ENCODE measurements at regions not wholly inside any gene's neighbourhood (a gene's known extent, or its start where the extent isn't known, plus 50 kb on each side); places are given as distances from the start of the nearest gene placed in this dataset.

GRCh38 chr11:23006730-23007129 is 146.5 kb upstream of the CCDC179 start:
- no peaks in the 10 kb centered on the region for H3K79me2 ChIP-seq (ENCODE audit: low read length)
- no peaks in the 10 kb centered on the region for H3F3A ChIP-seq (ENCODE audit: insufficient read depth, low read length)
- no peaks in the 10 kb centered on the region for H3K9me3 ChIP-seq (replicated peaks; ENCODE audit: insufficient read depth, low read length)
- no peaks in the 10 kb centered on the region for H3K27me3 ChIP-seq (replicated peaks; ENCODE audit: insufficient read depth, low read length)
- no peak overlapping the region for H2AFZ ChIP-seq (ENCODE audit: low read length)
- no peak for DNase-seq
- no peak overlapping the region for H3K4me3 ChIP-seq (ENCODE audit: low read length)
- no peaks in the 10 kb centered on the region for H3K4me1 ChIP-seq (ENCODE audit: low read length)
- TF ChIP-seq CTCF (IDR thresholded peaks at IDR 0.05; ENCODE audit: low read length), result no peak
- TF ChIP-seq EZH2phosphoT487 (IDR thresholded peaks at IDR 0.05; ENCODE audit: low read length), result no peak
- no peak for TF ChIP-seq EZH2 (optimal IDR thresholded peaks at IDR 0.05; ENCODE audit: low read depth, low read length)
- no peaks in the 10 kb centered on the region for H3K9me2 ChIP-seq (replicated peaks; ENCODE audit: insufficient read depth, low read length)
- H4K20me1 ChIP-seq (ENCODE audit: insufficient read depth, low read length), result no peaks in the 10 kb centered on the region
- no peak overlapping the region for H3K9ac ChIP-seq (ENCODE audit: low read length)
- H3K4me2 ChIP-seq (ENCODE audit: low read depth, low read length), result no peak overlapping the region
- no peak overlapping the region for H3K27ac ChIP-seq (ENCODE audit: low read length)
- H3K36me3 ChIP-seq (replicated peaks; ENCODE audit: insufficient read depth, low read length), result no peaks in the 10 kb centered on the region

DNA sequence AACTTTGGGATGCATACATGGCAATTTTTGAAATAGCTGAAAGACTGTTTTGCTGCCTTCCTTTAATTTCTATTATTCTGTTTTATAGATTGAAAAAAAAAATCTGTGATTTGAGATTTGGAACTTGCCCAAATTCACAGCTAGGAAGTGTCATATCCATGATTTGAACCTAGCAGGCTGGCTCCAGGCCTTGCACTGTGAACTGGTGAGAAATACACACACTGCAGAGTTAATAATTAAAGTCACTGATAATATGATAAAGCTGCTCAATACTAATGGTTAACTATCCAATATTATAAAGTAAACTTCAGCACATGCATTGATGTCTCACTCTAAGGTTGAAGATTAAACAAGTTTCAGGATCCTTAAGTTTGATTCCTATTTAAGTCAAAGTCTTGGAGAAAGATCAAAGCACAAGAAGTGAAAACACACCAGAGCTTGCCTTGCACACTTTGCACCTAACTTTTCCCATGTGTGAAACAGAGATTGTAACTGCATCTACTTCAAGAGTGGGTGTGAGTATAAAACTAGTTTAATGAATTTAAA is 150.6 kb upstream of the CCDC179 start:
- Histone ChIP-seq H3K9me3 (replicated peaks; ENCODE audit: insufficient read depth, low read length) (no peaks in the 10 kb centered on the region), H3K36me3 (replicated peaks; ENCODE audit: insufficient read depth, low read length) (no peaks in the 10 kb centered on the region), H2AFZ (ENCODE audit: low read length) (no peak overlapping the region), H3K79me2 (ENCODE audit: low read length) (no peaks in the 10 kb centered on the region), H3K4me3 (ENCODE audit: low read length) (no peak overlapping the region), H4K20me1 (ENCODE audit: insufficient read depth, low read length) (no peaks in the 10 kb centered on the region), H3K9me2 (replicated peaks; ENCODE audit: insufficient read depth, low read length) (no peaks in the 10 kb centered on the region), H3K4me2 (ENCODE audit: low read depth, low read length) (no peak overlapping the region), H3K4me1 (ENCODE audit: low read length) (no peaks in the 10 kb centered on the region), H3K27ac (ENCODE audit: low read length) (no peak overlapping the region), H3F3A (ENCODE audit: insufficient read depth, low read length) (no peaks in the 10 kb centered on the region), H3K27me3 (replicated peaks; ENCODE audit: insufficient read depth, low read length) (no peaks in the 10 kb centered on the region), H3K9ac (ENCODE audit: low read length) (no peak overlapping the region)
- TF ChIP-seq CTCF (IDR thresholded peaks at IDR 0.05; ENCODE audit: low read length) (no peak), EZH2phosphoT487 (IDR thresholded peaks at IDR 0.05; ENCODE audit: low read length) (no peak), EZH2 (optimal IDR thresholded peaks at IDR 0.05; ENCODE audit: low read depth, low read length) (no peak)
- DNase-seq, result no peak

- no peaks in the 10 kb centered on the region for H3K4me1 ChIP-seq (ENCODE audit: low read length)
- no peak overlapping the region for H3K4me3 ChIP-seq (ENCODE audit: low read length)
- no peaks in the 10 kb centered on the region for H3K27me3 ChIP-seq (replicated peaks; ENCODE audit: insufficient read depth, low read length)
- no peak overlapping the region for H3K4me2 ChIP-seq (ENCODE audit: low read depth, low read length)
- H3K27ac ChIP-seq (ENCODE audit: low read length), result no peak overlapping the region
- H3K9ac ChIP-seq (ENCODE audit: low read length), result no peak overlapping the region
- DNase-seq, result no peak
- H4K20me1 ChIP-seq (ENCODE audit: insufficient read depth, low read length), result no peaks in the 10 kb centered on the region
- no peaks in the 10 kb centered on the region for H3K79me2 ChIP-seq (ENCODE audit: low read length)
- no peaks in the 10 kb centered on the region for H3K36me3 ChIP-seq (replicated peaks; ENCODE audit: insufficient read depth, low read length)
- H3K9me3 ChIP-seq (replicated peaks; ENCODE audit: insufficient read depth, low read length), result no peaks in the 10 kb centered on the region
- H3K9me2 ChIP-seq (replicated peaks; ENCODE audit: insufficient read depth, low read length), result no peaks in the 10 kb centered on the region
- no peaks in the 10 kb centered on the region for H3F3A ChIP-seq (ENCODE audit: insufficient read depth, low read length)
- no peak overlapping the region for H2AFZ ChIP-seq (ENCODE audit: low read length)
- TF ChIP-seq CTCF (IDR thresholded peaks at IDR 0.05; ENCODE audit: low read length) (no peak), EZH2phosphoT487 (IDR thresholded peaks at IDR 0.05; ENCODE audit: low read length) (no peak), EZH2 (optimal IDR thresholded peaks at IDR 0.05; ENCODE audit: low read depth, low read length) (no peak)
These were observed 152.7 kb upstream of the CCDC179 start for GRCh38 chr11:23012930-23013329.

Data from MM.1S (cell line).